ENCODE measurements at regions not wholly inside any gene's neighbourhood (a gene's known extent, or its start where the extent isn't known, plus 50 kb on each side); places are given as distances from the start of the nearest gene placed in this dataset.

- no peak for DNase-seq (ENCODE audit: low spot score)
These were observed 67.7 kb downstream of the AKR1B1 start for GRCh38 chr7:134391223-134391622.

DNA sequence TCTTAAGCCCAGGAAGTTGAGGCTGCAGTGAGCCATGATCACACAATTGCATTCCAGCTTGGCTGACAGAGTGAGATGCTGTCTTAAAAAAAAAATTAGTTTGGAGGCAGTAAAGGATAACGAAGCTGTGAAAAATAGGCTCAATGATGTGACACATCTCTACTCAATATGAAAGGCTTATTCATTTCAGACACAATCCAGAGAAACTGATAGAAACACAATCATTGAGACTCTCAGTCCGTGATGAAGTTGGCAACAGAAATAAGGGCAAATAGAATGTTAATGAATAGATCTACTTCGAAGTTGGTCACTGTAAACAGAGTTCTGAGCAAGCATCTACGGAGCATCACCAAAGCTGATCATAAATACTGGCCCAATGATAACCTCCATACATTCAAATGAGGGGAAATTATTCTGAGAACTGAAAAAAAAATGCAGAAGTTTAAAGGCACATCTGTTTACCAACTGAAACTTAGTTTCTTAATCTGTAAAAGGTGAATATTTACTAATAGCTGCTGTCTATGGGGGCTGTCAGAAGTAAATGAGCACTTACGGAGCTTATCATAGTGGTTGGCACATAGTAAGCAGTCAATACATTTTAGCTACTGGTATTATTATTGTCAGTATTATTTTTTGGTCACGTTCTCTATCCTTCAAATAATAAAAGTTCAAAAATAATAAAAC lies 70.4 kb downstream of the AKR1B1 start:
- DNase-seq (ENCODE audit: low spot score) = no peak

- DNase-seq (ENCODE audit: low spot score) = no peak
These were observed 61.8 kb upstream of the SLC35B4 start for GRCh38 chr7:134378562-134378961.

- DNase-seq (ENCODE audit: low spot score) = no peak
These were observed 60.0 kb upstream of the SLC35B4 start for GRCh38 chr7:134376693-134377092.

GRCh38 chr7:134375206-134375605 lies 58.5 kb upstream of the SLC35B4 start:
- no peak for DNase-seq (ENCODE audit: low spot score)

DNA sequence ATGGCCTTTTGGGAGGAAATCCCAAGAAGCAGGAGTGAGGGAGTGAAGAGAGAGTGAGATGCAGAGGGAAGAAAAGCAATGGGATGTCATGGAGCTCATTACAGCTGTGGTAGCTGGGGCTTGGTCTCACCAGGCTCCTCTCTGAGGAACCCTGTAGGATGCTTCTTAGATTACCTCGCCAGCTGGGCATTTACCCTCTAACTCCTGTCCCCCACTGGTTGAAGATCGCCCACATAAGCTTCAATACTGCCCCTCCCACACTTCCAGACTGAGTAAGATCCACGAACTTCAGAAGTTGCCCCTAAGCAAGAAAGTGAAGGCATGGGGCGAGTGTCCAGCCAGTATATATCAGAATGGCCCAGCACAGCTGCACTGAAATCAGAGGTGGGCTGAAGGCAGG lies 58.1 kb upstream of the SLC35B4 start:
- DNase-seq (ENCODE audit: low spot score) = no peak

DNA sequence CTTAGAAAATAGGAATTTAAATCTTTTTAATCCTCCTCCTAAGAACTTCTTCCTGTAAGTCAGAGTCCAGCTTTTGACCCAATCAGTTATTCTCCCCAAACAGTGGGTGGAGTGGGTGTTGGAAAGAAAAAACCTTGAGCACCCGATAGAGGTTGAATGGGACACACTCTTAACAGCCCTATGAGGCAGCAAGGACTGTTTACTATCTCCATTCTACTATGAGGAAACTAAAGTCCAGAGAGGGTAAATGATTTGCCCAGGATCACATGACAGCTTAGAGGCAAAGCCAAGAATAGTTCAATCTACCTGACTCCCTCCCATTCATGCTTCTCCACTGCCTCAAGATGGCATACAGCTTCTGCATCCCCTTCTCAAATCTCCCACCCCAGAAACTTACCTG lies 57.6 kb upstream of the SLC35B4 start:
- DNase-seq (ENCODE audit: low spot score) = peak; percentile 43

GRCh38 chr7:134372858-134373257 lies 56.1 kb upstream of the SLC35B4 start:
- no peak for DNase-seq (ENCODE audit: low spot score)

DNA sequence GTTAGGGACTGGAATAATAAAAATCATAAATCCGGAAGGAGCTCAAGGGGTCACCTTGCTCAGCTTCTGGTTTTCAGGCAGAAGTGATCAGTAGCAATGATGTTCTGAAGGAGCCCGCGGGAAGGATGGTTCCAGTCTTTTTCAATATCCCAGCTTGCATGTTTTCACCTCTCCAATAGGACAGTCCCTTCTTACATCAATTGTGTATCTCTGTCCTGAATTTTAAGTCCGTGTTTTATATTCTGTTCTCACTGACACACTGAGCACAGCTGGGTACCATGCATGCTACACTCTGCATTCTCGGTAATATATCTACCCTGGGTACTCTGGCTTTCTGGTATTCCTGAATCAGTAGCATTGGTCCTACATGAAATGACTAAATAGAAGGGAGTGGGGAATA lies 55.2 kb upstream of the SLC35B4 start:
- no peak for DNase-seq (ENCODE audit: low spot score)

DNA sequence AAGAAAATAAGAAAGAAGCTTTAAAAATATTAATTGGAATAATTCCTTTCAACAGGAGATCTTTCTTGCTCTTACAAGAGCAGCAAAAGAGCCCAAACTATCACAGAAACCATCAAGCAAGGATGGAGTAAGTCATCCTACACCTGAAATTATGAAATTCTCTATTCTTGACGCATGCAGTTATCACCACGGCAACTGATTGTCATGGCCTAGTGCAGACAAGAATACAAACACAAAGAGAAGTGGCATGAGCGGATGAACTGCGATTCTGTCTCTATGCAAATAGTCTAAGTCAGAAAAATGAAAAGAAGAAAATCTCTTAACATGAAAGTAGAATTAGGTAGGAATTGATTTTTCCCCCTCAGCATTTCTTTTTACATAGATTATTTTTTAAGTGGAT lies 54.8 kb upstream of the SLC35B4 start:
- DNase-seq (ENCODE audit: low spot score) = no peak

DNA sequence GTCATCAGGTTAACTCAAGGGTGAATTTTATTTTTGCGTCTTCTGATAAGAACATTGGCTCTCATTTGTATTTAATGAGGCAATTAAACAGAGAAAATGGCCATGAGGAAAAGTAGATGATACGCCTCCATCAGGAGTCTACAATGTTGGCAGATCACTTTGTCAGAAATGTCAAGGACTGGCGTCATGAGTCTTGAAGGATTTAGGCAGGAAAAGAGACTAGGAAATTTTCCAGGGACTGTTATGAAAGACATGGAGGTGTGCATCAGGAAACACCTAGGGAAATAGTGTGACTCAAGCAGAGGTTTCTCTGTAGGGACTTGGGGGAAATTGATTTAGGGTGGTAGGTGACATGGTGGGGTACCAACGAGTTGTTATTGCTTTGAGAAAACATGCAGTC lies 53.4 kb upstream of the SLC35B4 start:
- DNase-seq (ENCODE audit: low spot score) = no peak

DNA sequence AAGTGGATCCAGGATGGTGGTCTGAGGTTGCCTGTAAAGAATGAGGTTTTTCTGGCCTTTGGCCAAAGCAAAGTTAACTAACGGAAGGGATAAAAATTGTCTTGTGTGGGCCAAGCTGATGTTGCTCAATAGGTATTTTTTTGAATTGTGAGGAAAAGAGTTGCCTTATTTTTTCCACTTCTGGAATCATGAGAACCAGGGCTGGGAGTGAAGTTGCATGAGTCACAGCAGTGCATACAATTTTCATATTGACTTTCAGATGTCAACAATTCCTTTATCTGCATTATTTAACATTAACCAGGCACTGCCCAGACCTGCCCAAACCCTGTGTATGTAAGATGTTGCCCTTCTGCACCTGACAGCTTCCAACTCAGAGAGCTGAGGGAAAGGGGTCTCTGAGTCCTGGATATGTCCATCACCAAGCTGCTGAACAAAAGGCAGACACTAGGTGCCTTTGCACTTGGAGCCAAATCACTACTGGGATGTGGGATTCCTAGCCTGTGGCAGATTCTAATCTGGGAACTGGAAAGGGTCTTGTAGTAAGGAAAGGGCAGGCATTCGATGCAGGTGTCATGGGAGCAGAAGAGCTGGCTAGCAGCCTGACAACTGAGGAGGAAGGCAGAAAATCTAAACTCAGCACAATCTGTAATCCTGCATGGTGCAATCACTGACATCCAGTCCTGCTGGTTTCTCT lies 52.3 kb upstream of the SLC35B4 start:
- DNase-seq (ENCODE audit: low spot score) = peak; percentile 40

- no peak for DNase-seq (ENCODE audit: low spot score)
These were observed 51.4 kb upstream of the SLC35B4 start for GRCh38 chr7:134367956-134368749.
